ENCODE measurements at regions not wholly inside any gene's neighbourhood (a gene's known extent, or its start where the extent isn't known, plus 50 kb on each side); places are given as distances from the start of the nearest gene placed in this dataset.

GRCh38 chr9:103942651-103943050, 151.5 kb upstream of the SMC2 start:
- 0 to 100% (median 77%) methylated on average over 1 of the region's 1 CpG; no CpG with 5 or more reads in 2 of the 10 experiments for WGBS, 10 experiments

GRCh38 chr9:103949096-103949495, 145.0 kb upstream of the SMC2 start:
- H3K4me1 ChIP-seq (replicated peaks in 1 of 2) = no peaks in the 10 kb centered on the region
- peak in 2 of 8 experiments; percentile 24 to 67 for ATAC-seq (replicated peaks in 6 of 8)
- H3K4me3 ChIP-seq = no peak overlapping the region
- in situ Hi-C loops (cut with MboI; ENCODE audit: low pct_unique_long_range_greater_than_20kb in 2 of 9, low sequenced_read_pairs in 9 of 9, unreplicated experiment in 9 of 9) = no loop called here
- no peak overlapping the region for H3K27ac ChIP-seq

More at GRCh38 chr9:103942651-103943050, 151.5 kb upstream of the SMC2 start:
- Histone ChIP-seq H3K4me3 (no peak overlapping the region), H3K4me1 (replicated peaks in 1 of 2) (peaks cover 0 to 5% of the 10 kb centered on the region in 2 donors), H3K27ac (no peak overlapping the region)
- in situ Hi-C loops (cut with MboI; ENCODE audit: low pct_unique_long_range_greater_than_20kb in 2 of 9, low sequenced_read_pairs in 9 of 9, unreplicated experiment in 9 of 9) = no loop called here
- peak in 3 of 8 experiments; percentile 31 to 92 (median 78) for ATAC-seq (replicated peaks in 6 of 8)

GRCh38 chr9:103977163-103977562, 116.9 kb upstream of the SMC2 start:
- WGBS, 10 experiments = 14 to 100% (median 48%) methylated on average over 1 to 3 of the region's 3 CpGs; no CpG with 5 or more reads in 1 of the 10 experiments
- H3K4me3 ChIP-seq = no peak overlapping the region
- no peaks in the 10 kb centered on the region for H3K4me1 ChIP-seq (replicated peaks in 1 of 2)
- no peak for ATAC-seq (replicated peaks in 6 of 8)
- no peak overlapping the region for H3K27ac ChIP-seq
- in situ Hi-C loops (cut with MboI; ENCODE audit: low pct_unique_long_range_greater_than_20kb in 2 of 9, low sequenced_read_pairs in 9 of 9, unreplicated experiment in 9 of 9) = no loop called here

- no peak for ATAC-seq (replicated peaks in 6 of 8)
- Histone ChIP-seq H3K4me3 (no peak overlapping the region), H3K4me1 (replicated peaks in 1 of 2) (no peaks in the 10 kb centered on the region), H3K27ac (no peak overlapping the region)
- in situ Hi-C loops (cut with MboI; ENCODE audit: low pct_unique_long_range_greater_than_20kb in 2 of 9, low sequenced_read_pairs in 9 of 9, unreplicated experiment in 9 of 9) = no loop called here
Measured at GRCh38 chr9:103978396-103978795, 115.7 kb upstream of the SMC2 start.

- H3K4me3 ChIP-seq = no peak overlapping the region
- 33 to 100% (median 93%) methylated on average over 1 to 2 of the region's 2 CpGs; no CpG with 5 or more reads in 7 of the 10 experiments for WGBS, 10 experiments
- in situ Hi-C loops (cut with MboI; ENCODE audit: low pct_unique_long_range_greater_than_20kb in 2 of 9, low sequenced_read_pairs in 9 of 9, unreplicated experiment in 9 of 9) = no loop called here
- H3K4me1 ChIP-seq (replicated peaks in 1 of 2) = no peaks in the 10 kb centered on the region
- ATAC-seq (replicated peaks in 6 of 8) = peak in 1 of 8 experiments; percentile 65
- no peak overlapping the region for H3K27ac ChIP-seq
Measured at GRCh38 chr9:103981912-103982311, 112.2 kb upstream of the SMC2 start.

GRCh38 chr9:103985077-103985476, 109.0 kb upstream of the SMC2 start:
- in situ Hi-C loops (cut with MboI; ENCODE audit: low pct_unique_long_range_greater_than_20kb in 2 of 9, low sequenced_read_pairs in 9 of 9, unreplicated experiment in 9 of 9) = no loop called here
- 33 to 71% (median 43%) methylated on average over 1 of the region's 1 CpG; no CpG with 5 or more reads in 3 of the 10 experiments for WGBS, 10 experiments
- no peak for ATAC-seq (replicated peaks in 6 of 8)
- H3K27ac ChIP-seq = no peak overlapping the region
- no peaks in the 10 kb centered on the region for H3K4me1 ChIP-seq (replicated peaks in 1 of 2)
- H3K4me3 ChIP-seq = no peak overlapping the region

GRCh38 chr9:103988821-103989220, 105.3 kb upstream of the SMC2 start:
- H3K27ac ChIP-seq = no peak overlapping the region
- in situ Hi-C loops (cut with MboI; ENCODE audit: low pct_unique_long_range_greater_than_20kb in 2 of 9, low sequenced_read_pairs in 9 of 9, unreplicated experiment in 9 of 9) = no loop called here
- no peak for ATAC-seq (replicated peaks in 6 of 8)
- WGBS, 10 experiments = 3 to 100% (median 33%) methylated on average over 1 to 2 of the region's 2 CpGs; no CpG with 5 or more reads in 2 of the 10 experiments
- no peaks in the 10 kb centered on the region for H3K4me1 ChIP-seq (replicated peaks in 1 of 2)
- no peak overlapping the region for H3K4me3 ChIP-seq

- Histone ChIP-seq H3K4me3 (no peak overlapping the region), H3K27ac (no peak overlapping the region), H3K4me1 (replicated peaks in 1 of 2) (no peaks in the 10 kb centered on the region)
- no peak for ATAC-seq (replicated peaks in 6 of 8)
- in situ Hi-C loops (cut with MboI; ENCODE audit: low pct_unique_long_range_greater_than_20kb in 2 of 9, low sequenced_read_pairs in 9 of 9, unreplicated experiment in 9 of 9) = no loop called here
- WGBS, 10 experiments = 17 to 100% (median 44%) methylated on average over 1 to 2 of the region's 2 CpGs; no CpG with 5 or more reads in 3 of the 10 experiments
Measured at GRCh38 chr9:103990311-103990710, 103.8 kb upstream of the SMC2 start.

DNA sequence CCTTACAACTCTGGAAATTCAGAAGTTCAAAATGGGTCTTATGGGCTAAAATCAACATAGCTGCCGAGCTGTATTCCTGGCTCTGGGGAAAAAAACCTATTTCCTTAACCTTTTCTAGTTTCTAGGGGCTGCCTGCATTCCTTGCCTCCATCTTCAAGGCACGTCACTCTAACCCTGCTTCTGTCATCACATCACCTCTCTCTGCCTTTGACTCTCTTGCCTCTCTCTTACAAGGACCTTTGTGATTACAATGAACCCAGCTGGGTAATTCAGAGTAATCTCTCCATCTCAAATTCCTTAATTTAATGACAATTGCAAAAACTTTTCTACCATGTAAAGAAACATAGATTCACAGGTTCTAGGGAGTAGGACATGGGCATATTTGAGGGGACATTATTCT, 103.1 kb upstream of the SMC2 start:
- in situ Hi-C loops (cut with MboI; ENCODE audit: low pct_unique_long_range_greater_than_20kb in 2 of 9, low sequenced_read_pairs in 9 of 9, unreplicated experiment in 9 of 9) = no loop called here
- 6 to 50% (median 35%) methylated on average over 1 to 2 of the region's 2 CpGs; no CpG with 5 or more reads in 1 of the 10 experiments for WGBS, 10 experiments
- ATAC-seq (replicated peaks in 6 of 8) = no peak
- Histone ChIP-seq H3K27ac (no peak overlapping the region), H3K4me3 (no peak overlapping the region), H3K4me1 (replicated peaks in 1 of 2) (no peaks in the 10 kb centered on the region)

DNA sequence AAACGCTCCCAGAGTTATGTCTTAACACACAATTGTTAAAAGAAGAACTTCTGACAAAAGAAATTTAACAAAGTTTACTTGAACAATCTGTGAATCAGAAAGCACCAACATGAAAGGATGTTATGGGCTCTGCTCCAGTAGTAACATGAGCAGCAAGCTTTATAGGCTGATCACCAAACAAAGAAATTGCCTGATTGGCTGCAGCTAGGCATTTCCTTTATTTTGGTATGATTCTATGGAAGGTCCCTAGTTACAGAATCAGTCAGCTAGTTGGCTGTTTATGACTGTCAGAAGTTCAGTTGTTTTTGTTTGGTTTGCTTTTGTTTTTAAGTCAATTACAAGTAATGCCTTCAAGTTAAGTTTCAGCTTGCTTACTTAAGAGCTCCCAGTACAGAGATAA, 102.4 kb upstream of the SMC2 start:
- in situ Hi-C loops (cut with MboI; ENCODE audit: low pct_unique_long_range_greater_than_20kb in 2 of 9, low sequenced_read_pairs in 9 of 9, unreplicated experiment in 9 of 9) = no loop called here
- no peak overlapping the region for H3K27ac ChIP-seq
- H3K4me3 ChIP-seq = no peak overlapping the region
- WGBS, 10 experiments = 0 to 88% (median 44%) methylated on average over 1 of the region's 1 CpG; no CpG with 5 or more reads in 2 of the 10 experiments
- H3K4me1 ChIP-seq (replicated peaks in 1 of 2) = no peaks in the 10 kb centered on the region
- ATAC-seq (replicated peaks in 6 of 8) = peak in 2 of 8 experiments; percentile 51 to 52

DNA sequence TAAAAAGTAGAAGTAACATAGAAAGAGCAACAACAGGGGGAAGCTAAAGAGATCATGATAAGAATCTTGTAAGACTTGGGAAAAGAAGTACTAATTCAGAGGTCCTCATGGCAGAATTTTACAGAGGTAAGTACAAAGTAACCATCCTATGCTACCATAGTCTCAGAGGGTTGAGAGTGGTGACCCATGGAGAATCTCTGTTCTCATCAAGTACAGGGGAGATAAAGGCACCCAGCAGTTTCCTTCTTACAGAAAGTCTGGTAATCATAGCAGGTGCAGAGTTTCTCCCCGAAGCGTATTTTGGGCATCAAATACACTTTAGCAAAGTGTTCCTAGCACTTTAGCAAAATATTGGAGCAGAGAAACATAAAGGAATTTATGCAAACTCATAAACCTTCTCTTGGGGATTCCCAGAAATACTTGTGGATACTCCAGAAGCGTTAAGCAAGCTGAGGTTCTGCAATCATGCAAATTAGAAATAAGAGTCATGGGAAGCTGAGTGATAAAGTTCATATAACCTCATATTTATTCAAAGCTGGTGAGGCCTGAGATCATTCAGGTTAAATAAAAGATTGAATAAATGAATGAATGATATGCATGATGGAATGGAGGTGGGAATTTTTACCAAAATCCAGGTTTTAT, 101.0 kb upstream of the SMC2 start:
- Histone ChIP-seq H3K4me1 (replicated peaks in 1 of 2) (no peaks in the 10 kb centered on the region), H3K27ac (no peak overlapping the region), H3K4me3 (no peak overlapping the region)
- peak in 3 of 8 experiments; percentile 19 to 68 (median 54) for ATAC-seq (replicated peaks in 6 of 8)
- 0 to 100% (median 76%) methylated on average over 1 to 3 of the region's 3 CpGs for WGBS, 10 experiments
- in situ Hi-C loops (cut with MboI; ENCODE audit: low pct_unique_long_range_greater_than_20kb in 2 of 9, low sequenced_read_pairs in 9 of 9, unreplicated experiment in 9 of 9) = no loop called here

- in situ Hi-C loops (cut with MboI; ENCODE audit: low pct_unique_long_range_greater_than_20kb in 2 of 9, low sequenced_read_pairs in 9 of 9, unreplicated experiment in 9 of 9) = no loop called here
- WGBS, 10 experiments = 0 to 79% (median 55%) methylated on average over 1 to 3 of the region's 3 CpGs; no CpG with 5 or more reads in 2 of the 10 experiments
- Histone ChIP-seq H3K27ac (no peak overlapping the region), H3K4me3 (no peak overlapping the region), H3K4me1 (replicated peaks in 1 of 2) (no peaks in the 10 kb centered on the region)
- no peak for ATAC-seq (replicated peaks in 6 of 8)
Measured at GRCh38 chr9:103997856-103998370, 96.2 kb upstream of the SMC2 start.

GRCh38 chr9:103999375-104000062, 94.6 kb upstream of the SMC2 start:
- Histone ChIP-seq H3K4me1 (replicated peaks in 1 of 2) (no peaks in the 10 kb centered on the region), H3K4me3 (no peak overlapping the region), H3K27ac (no peak overlapping the region)
- in situ Hi-C loops (cut with MboI; ENCODE audit: low pct_unique_long_range_greater_than_20kb in 2 of 9, low sequenced_read_pairs in 9 of 9, unreplicated experiment in 9 of 9) = no loop called here
- no peak for ATAC-seq (replicated peaks in 6 of 8)
- 20 to 100% (median 92%) methylated on average over 2 to 15 of the region's 40 CpGs; no CpG with 5 or more reads in 3 of the 10 experiments for WGBS, 10 experiments
